SK-N-SH treated with all-trans-retinoic acid at 6 μM for 48 hours (cell line): ENCODE measurements at regions not wholly inside any gene's neighbourhood (a gene's known extent, or its start where the extent isn't known, plus 50 kb on each side); places are given as distances from the start of the nearest gene placed in this dataset.

Source experiments
- ATAC-seq: fragments of 200-7000 bp; cut with Tn5 transposase; 3 replicates; pipeline ENCODE4 v1.9.1; 2020; ENCODE audit warnings: mild to moderate bottlenecking, moderate library complexity
- ARNTL ChIP-seq: fragments of 450-650 bp; formaldehyde crosslinking; IDR thresholded peaks from 2 replicates; pipeline ENCODE4 v1.5.0; 2020; ENCODE audit warnings: low read depth, mild to moderate bottlenecking, moderate library complexity, borderline replicate concordance
- BACH2 ChIP-seq: fragments of 250-450 bp; sonication (Bioruptor Pico); IDR thresholded peaks from 2 replicates; pipeline ENCODE4 v1.9.0; 2021; ENCODE audit warnings: mild to moderate bottlenecking, borderline replicate concordance
- CREB5 ChIP-seq: fragments of 250-450 bp; sonication (Bioruptor Pico); IDR thresholded peaks from 2 replicates; pipeline ENCODE4 v1.5.1; 2020; ENCODE audit warnings: low read depth, mild to moderate bottlenecking, moderate library complexity
- CSDC2 ChIP-seq: fragments of 250-450 bp; sonication (Bioruptor Pico); IDR thresholded peaks from 2 replicates; pipeline ENCODE4 v1.5.0; 2020; ENCODE audit warnings: mild to moderate bottlenecking, moderate library complexity
- ESRRG ChIP-seq: fragments of 250-450 bp; sonication (Bioruptor Pico); IDR thresholded peaks from 2 replicates; pipeline ENCODE4 v1.6.1; 2021; ENCODE audit warnings: mild to moderate bottlenecking
- GLIS3 ChIP-seq: fragments of 250-450 bp; sonication (Bioruptor Pico); IDR thresholded peaks from 2 replicates; pipeline ENCODE4 v1.5.0; 2020; ENCODE audit warnings: mild to moderate bottlenecking, moderate library complexity
- ISL1 ChIP-seq: fragments of 250-450 bp; sonication (Bioruptor Pico); IDR thresholded peaks from 2 replicates; pipeline ENCODE4 v2.1.2; 2022; ENCODE audit warnings: mild to moderate bottlenecking, moderate library complexity
- OSR1 ChIP-seq: fragments of 250-450 bp; sonication (Bioruptor Pico); IDR thresholded peaks from 2 replicates; pipeline ENCODE4 v1.8.0; 2022; ENCODE audit warnings: moderate library complexity, mild to moderate bottlenecking, inconsistent platforms
- PPARA ChIP-seq: fragments of 250-450 bp; sonication (Bioruptor Pico); IDR thresholded peaks from 2 replicates; pipeline ENCODE4 v1.5.0; 2020; ENCODE audit warnings: mild to moderate bottlenecking, borderline replicate concordance
- RARB ChIP-seq: fragments of 250-450 bp; sonication (Bioruptor Pico); IDR thresholded peaks from 2 replicates; pipeline ENCODE4 v1.8.0; 2021; ENCODE audit warnings: mild to moderate bottlenecking, moderate library complexity
- SNAI2 ChIP-seq: fragments of 250-450 bp; sonication (Bioruptor Pico); IDR thresholded peaks from 2 replicates; pipeline ENCODE4 v1.5.0; 2020; ENCODE audit warnings: mild to moderate bottlenecking, moderate library complexity
- TCF4 ChIP-seq: fragments of 250-450 bp; sonication (Bioruptor Pico); IDR thresholded peaks from 2 replicates; pipeline ENCODE4 v1.8.0; 2021; ENCODE audit warnings: mild to moderate bottlenecking, moderate library complexity, borderline replicate concordance
- TOX ChIP-seq: fragments of 250-450 bp; sonication (Bioruptor Pico); IDR thresholded peaks from 2 replicates; pipeline ENCODE4 v1.8.0; 2021; ENCODE audit warnings: mild to moderate bottlenecking, moderate library complexity, borderline replicate concordance
- TSHZ2 ChIP-seq: fragments of 250-450 bp; sonication (Bioruptor Pico); IDR thresholded peaks from 2 replicates; pipeline ENCODE4 v1.5.0; 2020; ENCODE audit warnings: mild to moderate bottlenecking, moderate library complexity
- ZC3H10 ChIP-seq: fragments of 250-450 bp; sonication (Bioruptor Pico); IDR thresholded peaks from 2 replicates; pipeline ENCODE4 v1.5.1; 2021; ENCODE audit warnings: mild to moderate bottlenecking, moderate library complexity
- ZFP3 ChIP-seq: fragments of 250-450 bp; sonication (Bioruptor Pico); IDR thresholded peaks from 2 replicates; pipeline ENCODE4 v1.5.0; 2020; ENCODE audit warnings: mild to moderate bottlenecking, moderate library complexity
- ZFP30 ChIP-seq: fragments of 450-650 bp; formaldehyde crosslinking; IDR thresholded peaks from 2 replicates; pipeline ENCODE4 v1.5.0; 2022; ENCODE audit warnings: mild to moderate bottlenecking, moderate library complexity
- ZNF565 ChIP-seq: fragments of 450-650 bp; formaldehyde crosslinking; conservative IDR thresholded peaks from 2 replicates; pipeline ENCODE4 v1.5.0; 2020; ENCODE audit warnings: low read depth, mild to moderate bottlenecking, moderate library complexity
- ZNF70 ChIP-seq: fragments of 450-650 bp; formaldehyde crosslinking; IDR thresholded peaks from 2 replicates; pipeline ENCODE4 v1.5.0; 2020; ENCODE audit warnings: mild to moderate bottlenecking, moderate library complexity
- ZNF8 ChIP-seq: fragments of 450-650 bp; formaldehyde crosslinking; IDR thresholded peaks from 2 replicates; pipeline ENCODE4 v1.5.0; 2020; ENCODE audit warnings: mild to moderate bottlenecking, moderate library complexity
- TF ChIP-seq, protein P1 (sequence below): fragments of 250-450 bp; sonication (Bioruptor Pico); IDR thresholded peaks from 2 replicates; pipeline ENCODE4 v1.8.0; 2020; ENCODE audit warnings: mild to moderate bottlenecking, moderate library complexity, borderline replicate concordance
- TF ChIP-seq, protein P2 (sequence below): fragments of 250-450 bp; sonication (Bioruptor Pico); IDR thresholded peaks from 2 replicates; pipeline ENCODE4 v1.8.0; 2021; ENCODE audit warnings: low read depth, mild to moderate bottlenecking, moderate library complexity, borderline replicate concordance
- TF ChIP-seq, protein P3 (sequence below): fragments of 250-450 bp; sonication (Bioruptor Pico); IDR thresholded peaks from 2 replicates; pipeline ENCODE4 v1.5.1; 2021; ENCODE audit warnings: mild to moderate bottlenecking, moderate library complexity

DNA sequence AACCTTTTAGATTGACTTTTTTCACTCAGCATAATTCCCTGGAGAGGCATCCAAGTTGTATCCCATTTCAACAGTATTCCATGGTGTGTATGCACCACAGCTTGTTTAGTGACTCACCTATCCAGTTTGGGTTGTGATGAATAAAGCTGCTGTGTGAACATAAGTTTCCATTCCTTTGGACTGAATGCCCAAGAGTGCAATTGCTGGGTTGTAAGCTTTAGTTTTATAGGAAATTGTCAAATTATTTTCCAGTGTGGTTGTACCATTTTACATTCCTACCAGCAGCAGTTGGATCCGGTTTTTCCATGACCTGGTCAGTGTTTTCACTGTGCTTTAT lies 60.9 kb upstream of the TMED7 start:
- ATAC-seq, result no peak
- TF ChIP-seq PPARA (no peak), ZNF565 (no peak), ZC3H10 (CRISPR knock-in tag) (no peak), RARB (CRISPR knock-in tag) (no peak), BACH2 (CRISPR knock-in tag) (no peak), SNAI2 (CRISPR knock-in tag) (no peak), ZFP3 (CRISPR knock-in tag) (no peak), ZNF70 (no peak), ISL1 (CRISPR knock-in tag) (no peak), ZNF8 (no peak), TSHZ2 (no peak), CSDC2 (no peak)
- TF ChIP-seq, protein P1, sequence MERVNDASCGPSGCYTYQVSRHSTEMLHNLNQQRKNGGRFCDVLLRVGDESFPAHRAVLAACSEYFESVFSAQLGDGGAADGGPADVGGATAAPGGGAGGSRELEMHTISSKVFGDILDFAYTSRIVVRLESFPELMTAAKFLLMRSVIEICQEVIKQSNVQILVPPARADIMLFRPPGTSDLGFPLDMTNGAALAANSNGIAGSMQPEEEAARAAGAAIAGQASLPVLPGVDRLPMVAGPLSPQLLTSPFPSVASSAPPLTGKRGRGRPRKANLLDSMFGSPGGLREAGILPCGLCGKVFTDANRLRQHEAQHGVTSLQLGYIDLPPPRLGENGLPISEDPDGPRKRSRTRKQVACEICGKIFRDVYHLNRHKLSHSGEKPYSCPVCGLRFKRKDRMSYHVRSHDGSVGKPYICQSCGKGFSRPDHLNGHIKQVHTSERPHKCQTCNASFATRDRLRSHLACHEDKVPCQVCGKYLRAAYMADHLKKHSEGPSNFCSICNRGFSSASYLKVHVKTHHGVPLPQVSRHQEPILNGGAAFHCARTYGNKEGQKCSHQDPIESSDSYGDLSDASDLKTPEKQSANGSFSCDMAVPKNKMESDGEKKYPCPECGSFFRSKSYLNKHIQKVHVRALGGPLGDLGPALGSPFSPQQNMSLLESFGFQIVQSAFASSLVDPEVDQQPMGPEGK, result no peak

GRCh38 chr5:115686051-115686737 lies 60.4 kb upstream of the TMED7 start:
- 0 out of 2 replicates have a peak, but pooled peaks have one; percentile 24 for TF ChIP-seq ISL1 (CRISPR knock-in tag)
- TF ChIP-seq, protein P1, result no peak
- no peak for ATAC-seq

DNA sequence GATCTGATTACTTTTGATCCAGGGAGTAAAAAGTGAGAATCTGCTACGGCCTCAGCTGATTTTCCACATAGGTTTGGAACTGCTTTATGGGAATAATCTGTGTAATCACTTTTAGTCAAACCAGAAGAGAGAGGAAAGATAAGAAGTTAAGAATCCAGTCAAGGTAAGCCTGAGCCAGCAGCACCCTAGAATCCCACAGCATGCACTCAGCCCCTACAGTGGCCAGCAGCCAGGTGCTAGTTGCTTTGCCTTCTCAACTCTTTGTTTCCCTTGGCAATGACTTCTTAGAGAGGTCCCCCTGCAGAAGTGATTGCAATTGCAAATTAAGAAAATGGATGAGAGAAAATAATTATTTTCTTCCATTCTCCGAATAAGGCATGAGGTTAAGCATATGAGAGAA lies 59.7 kb upstream of the TMED7 start:
- TF ChIP-seq ZNF70 (no peak), ZNF565 (no peak), ARNTL (no peak), ZC3H10 (CRISPR knock-in tag) (no peak), TOX (no peak), RARB (CRISPR knock-in tag) (no peak), GLIS3 (CRISPR knock-in tag) (no peak), CSDC2 (no peak), PPARA (no peak)
- TF ChIP-seq, protein P2, sequence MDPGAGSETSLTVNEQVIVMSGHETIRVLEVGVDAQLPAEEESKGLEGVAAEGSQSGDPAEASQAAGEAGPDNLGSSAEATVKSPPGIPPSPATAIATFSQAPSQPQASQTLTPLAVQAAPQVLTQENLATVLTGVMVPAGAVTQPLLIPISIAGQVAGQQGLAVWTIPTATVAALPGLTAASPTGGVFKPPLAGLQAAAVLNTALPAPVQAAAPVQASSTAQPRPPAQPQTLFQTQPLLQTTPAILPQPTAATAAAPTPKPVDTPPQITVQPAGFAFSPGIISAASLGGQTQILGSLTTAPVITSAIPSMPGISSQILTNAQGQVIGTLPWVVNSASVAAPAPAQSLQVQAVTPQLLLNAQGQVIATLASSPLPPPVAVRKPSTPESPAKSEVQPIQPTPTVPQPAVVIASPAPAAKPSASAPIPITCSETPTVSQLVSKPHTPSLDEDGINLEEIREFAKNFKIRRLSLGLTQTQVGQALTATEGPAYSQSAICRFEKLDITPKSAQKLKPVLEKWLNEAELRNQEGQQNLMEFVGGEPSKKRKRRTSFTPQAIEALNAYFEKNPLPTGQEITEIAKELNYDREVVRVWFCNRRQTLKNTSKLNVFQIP (CRISPR knock-in tag), result no peak
- ATAC-seq, result no peak

- ATAC-seq, result no peak
- no peak for TF ChIP-seq SNAI2 (CRISPR knock-in tag)
- no peak for TF ChIP-seq ISL1 (CRISPR knock-in tag)
- TF ChIP-seq ZNF565, result no peak
- no peak for TF ChIP-seq ARNTL
- TF ChIP-seq GLIS3 (CRISPR knock-in tag), result no peak
- TF ChIP-seq, protein P3, sequence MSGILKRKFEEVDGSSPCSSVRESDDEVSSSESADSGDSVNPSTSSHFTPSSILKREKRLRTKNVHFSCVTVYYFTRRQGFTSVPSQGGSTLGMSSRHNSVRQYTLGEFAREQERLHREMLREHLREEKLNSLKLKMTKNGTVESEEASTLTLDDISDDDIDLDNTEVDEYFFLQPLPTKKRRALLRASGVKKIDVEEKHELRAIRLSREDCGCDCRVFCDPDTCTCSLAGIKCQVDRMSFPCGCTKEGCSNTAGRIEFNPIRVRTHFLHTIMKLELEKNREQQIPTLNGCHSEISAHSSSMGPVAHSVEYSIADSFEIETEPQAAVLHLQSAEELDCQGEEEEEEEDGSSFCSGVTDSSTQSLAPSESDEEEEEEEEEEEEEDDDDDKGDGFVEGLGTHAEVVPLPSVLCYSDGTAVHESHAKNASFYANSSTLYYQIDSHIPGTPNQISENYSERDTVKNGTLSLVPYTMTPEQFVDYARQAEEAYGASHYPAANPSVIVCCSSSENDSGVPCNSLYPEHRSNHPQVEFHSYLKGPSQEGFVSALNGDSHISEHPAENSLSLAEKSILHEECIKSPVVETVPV (CRISPR knock-in tag), result no peak
- TF ChIP-seq CSDC2, result no peak
- no peak for TF ChIP-seq TCF4 (CRISPR knock-in tag)
- TF ChIP-seq ZNF70, result no peak
- TF ChIP-seq, protein P1, result no peak
- TF ChIP-seq ESRRG (CRISPR knock-in tag), result no peak
- TF ChIP-seq CREB5 (CRISPR knock-in tag), result no peak
- TF ChIP-seq OSR1, result no peak
- TF ChIP-seq TOX, result no peak
- TF ChIP-seq ZFP30 (CRISPR knock-in tag), result no peak
- TF ChIP-seq RARB (CRISPR knock-in tag), result no peak
- TF ChIP-seq BACH2 (CRISPR knock-in tag), result no peak
Measured at GRCh38 chr5:115684513-115685037, 58.7 kb upstream of the TMED7 start.
